A673 (cell line): ENCODE measurements at regions not wholly inside any gene's neighbourhood (a gene's known extent, or its start where the extent isn't known, plus 50 kb on each side); places are given as distances from the start of the nearest gene placed in this dataset.

Experiments
- BruUV-seq: library from RNA; stranded (reverse); fragments of 400-500 nt; replicated peaks from 2 replicates; lab custom pipeline; 2021; lab: Mats Ljungman, UMichigan
- CTCF ChIA-PET: fragments of 300-600 bp; sonication (Branson Sonifier 250); formaldehyde crosslinking; loops from one replicate; lab custom pipeline; 2022; ENCODE audit warnings: antibody characterized with exemption; lab: Charles Lee
- POLR2A ChIA-PET: fragments of 300-600 bp; sonication (Branson Sonifier 250); formaldehyde crosslinking; loops from one replicate; lab custom pipeline; 2022; ENCODE audit warnings: antibody characterized with exemption; ENCODE audit not compliant: low non-redundant PET; lab: Charles Lee
- DNase-seq: peaks from one replicate; pipeline ENCODE4 v3.0.0-alpha.2; 2015; ENCODE audit warnings: low spot score
- H3K27ac ChIP-seq: fragments of 200-600 bp; sonication (generic); 2 replicates; pipeline ENCODE4 v1.5.1; 2016; ENCODE audit warnings: mixed run types, low read depth, mild to moderate bottlenecking, mixed read lengths, antibody characterized with exemption, low read length; ENCODE audit not compliant: poor library complexity, severe bottlenecking
- H3K27me3 ChIP-seq: fragments of 200-600 bp; sonication (generic); replicated peaks from 2 replicates; pipeline ENCODE4 v1.6.1; 2017; ENCODE audit warnings: mixed run types, low read depth, mild to moderate bottlenecking, mixed read lengths, antibody characterized with exemption, low read length; ENCODE audit not compliant: insufficient read depth, poor library complexity
- H3K36me3 ChIP-seq: fragments of 200-600 bp; sonication (generic); 2 replicates; pipeline ENCODE4 v1.6.1; 2016; ENCODE audit warnings: mixed run types, mild to moderate bottlenecking, mixed read lengths, antibody characterized with exemption, low read length; ENCODE audit not compliant: insufficient read depth, poor library complexity, severe bottlenecking
- H3K4me1 ChIP-seq: fragments of 200-600 bp; sonication (generic); 2 replicates; pipeline ENCODE4 v1.6.1; 2017; ENCODE audit warnings: mixed run types, mild to moderate bottlenecking, mixed read lengths, antibody characterized with exemption, low read length; ENCODE audit not compliant: insufficient read depth, poor library complexity, severe bottlenecking
- H3K4me3 ChIP-seq: fragments of 200-600 bp; sonication (generic); 2 replicates; pipeline ENCODE4 v1.5.1; 2016; ENCODE audit warnings: low read depth, mixed run types, mild to moderate bottlenecking, mixed read lengths, low read length; ENCODE audit not compliant: poor library complexity, severe bottlenecking
- H3K9me3 ChIP-seq: fragments of 200-600 bp; sonication (generic); 2 replicates; pipeline ENCODE4 v1.6.1; 2016; ENCODE audit warnings: mixed run types, low read depth, mild to moderate bottlenecking, mixed read lengths, antibody characterized with exemption, low read length; ENCODE audit not compliant: poor library complexity, severe bottlenecking
- CTCF ChIP-seq: fragments of 300-800, 200-600 bp; sonication (generic); conservative IDR thresholded peaks from 2 replicates; pipeline ENCODE4 v1.5.1; 2017; ENCODE audit warnings: low read depth, mild to moderate bottlenecking, antibody characterized with exemption, low read length, moderate library complexity, mixed read lengths
- EZH2 ChIP-seq: fragments of 200-600 bp; sonication (generic); IDR thresholded peaks from 2 replicates; pipeline ENCODE4 v1.6.1; 2017; ENCODE audit warnings: borderline replicate concordance, low read depth, mild to moderate bottlenecking, mixed read lengths, antibody characterized with exemption, low read length; ENCODE audit not compliant: poor library complexity, severe bottlenecking
- intact Hi-C: fragments of 100-400 bp; cut with micrococcal nuclease; formaldehyde crosslinking; loops from one replicate; pipeline ENCODE4 v1.10.0; 2022; ENCODE audit not compliant: unreplicated experiment

DNA sequence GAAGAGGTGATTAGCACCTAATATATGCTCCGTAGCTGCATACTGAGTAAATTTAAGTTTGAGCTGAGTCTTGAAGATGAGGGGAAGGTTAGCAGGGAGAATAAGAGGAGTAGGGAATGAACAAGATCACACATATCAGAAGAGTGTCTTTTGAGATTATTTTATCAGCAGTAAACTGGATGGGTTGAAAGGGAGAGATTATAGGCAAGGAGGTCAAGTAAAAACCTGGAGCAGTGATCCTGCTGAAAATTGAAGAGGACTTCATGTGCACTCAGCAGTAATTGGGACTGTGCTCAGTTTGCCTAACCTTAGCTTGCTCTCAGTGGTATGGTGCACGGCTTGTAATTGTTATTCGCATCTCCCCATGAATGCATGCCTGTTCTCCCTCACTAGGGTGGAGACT is 79.5 kb upstream of the PICALM start:
- TF ChIP-seq CTCF (no peak), EZH2 (no peak)
- ChIA-PET CTCF (no interaction called here), POLR2A (no interaction called here)
- intact Hi-C loops: no loop called here
- no TSS peak for BruUV-seq
- no peaks in the 10 kb centered on the region for H3K36me3 ChIP-seq
- no peak overlapping the region for H3K27ac ChIP-seq
- H3K27me3 ChIP-seq: no peaks in the 10 kb centered on the region
- H3K4me3 ChIP-seq: no peak overlapping the region
- no peaks in the 10 kb centered on the region for H3K9me3 ChIP-seq
- peaks cover 11% of the 10 kb centered on the region for H3K4me1 ChIP-seq
- no peak for DNase-seq

- ChIA-PET POLR2A (interaction anchor here (0.6 kb wide), 1 partner anchor 1672 kb away, joined by 4 read pairs; no protein-coding TSS in a partner anchor), CTCF (no interaction called here)
- no peaks in the 10 kb centered on the region for H3K27me3 ChIP-seq
- intact Hi-C loops: no loop called here
- BruUV-seq: no TSS peak
- no peaks in the 10 kb centered on the region for H3K9me3 ChIP-seq
- no peaks in the 10 kb centered on the region for H3K36me3 ChIP-seq
- H3K4me3 ChIP-seq: no peak overlapping the region
- no peak for DNase-seq
- no peak for TF ChIP-seq CTCF
- no peak for TF ChIP-seq EZH2
- peaks cover 7% of the 10 kb centered on the region for H3K4me1 ChIP-seq
- H3K27ac ChIP-seq: no peak overlapping the region
Observed at GRCh38 chr11:86147004-86147403, 78.1 kb upstream of the PICALM start.

- CTCF ChIA-PET: no interaction called here
- no peaks in the 10 kb centered on the region for H3K9me3 ChIP-seq
- H3K4me3 ChIP-seq: no peak overlapping the region
- no peak overlapping the region for H3K27ac ChIP-seq
- POLR2A ChIA-PET: no interaction called here
- no peaks in the 10 kb centered on the region for H3K36me3 ChIP-seq
- no peaks in the 10 kb centered on the region for H3K4me1 ChIP-seq
- TF ChIP-seq EZH2 (no peak), CTCF (no peak)
- intact Hi-C loops: no loop called here
- no TSS peak for BruUV-seq
- no peaks in the 10 kb centered on the region for H3K27me3 ChIP-seq
- DNase-seq: no peak
Observed at GRCh38 chr11:86145439-86146156, 76.7 kb upstream of the PICALM start.
